A549 (cell line): ENCODE measurements at regions not wholly inside any gene's neighbourhood (a gene's known extent, or its start where the extent isn't known, plus 50 kb on each side); places are given as distances from the start of the nearest gene placed in this dataset.

Source experiments
- CEBPB ChIP-seq, 2 experiments: fragments of >200 bp in 1 of 2; sonication (Bioruptor Twin) in 1 of 2; formaldehyde crosslinking in 1 of 2; IDR thresholded peaks; 2 replicates each; pipeline ENCODE4 v1.6.1; 2012 to 2016
- POLR2A ChIP-seq: IDR thresholded peaks from 2 replicates; pipeline ENCODE4 v1.6.1; 2012; ENCODE audit warnings: mild to moderate bottlenecking, low read length
- RAD21 ChIP-seq, 2 experiments: fragments of >200 bp in 1 of 2; sonication (Bioruptor Twin) in 1 of 2; formaldehyde crosslinking in 1 of 2; IDR thresholded peaks in 1 of 2; conservative IDR thresholded peaks in 1 of 2; 2 replicates in 1 of 2; 3 replicates in 1 of 2; pipeline ENCODE4 v1.6.1; 2012 to 2018; ENCODE audit warnings: inconsistent platforms in 1 of 2
- RNF2 ChIP-seq: fragments of 200-600 bp; sonication (generic); IDR thresholded peaks from 2 replicates; pipeline ENCODE4 v1.6.1; 2016; ENCODE audit warnings: low read depth, mild to moderate bottlenecking, antibody characterized with exemption, moderate library complexity, borderline replicate concordance
- ZFP36 ChIP-seq: fragments of 450-650 bp; IDR thresholded peaks from 2 replicates; pipeline ENCODE4 v1.6.1; 2014; ENCODE audit warnings: borderline replicate concordance; ENCODE audit not compliant: partially characterized antibody
- TF ChIP-seq, protein P1 (sequence below): fragments of 450-650 bp; IDR thresholded peaks from 2 replicates; pipeline ENCODE4 v1.6.1; 2014; ENCODE audit warnings: antibody characterized with exemption
- TF ChIP-seq, protein P2 (sequence below): fragments of 150-350 bp; IDR thresholded peaks from 2 replicates; pipeline ENCODE4 v1.6.1; 2014; ENCODE audit warnings: low read depth, mild to moderate bottlenecking, low read length
- TF ChIP-seq, protein P3 (sequence below): fragments of >200 bp; sonication (Bioruptor Twin); formaldehyde crosslinking; IDR thresholded peaks from 3 replicates; pipeline ENCODE4 v1.5.1; 2016
- TF ChIP-seq, protein P4 (sequence below): IDR thresholded peaks from 2 replicates; pipeline ENCODE4 v1.6.1; 2012; ENCODE audit warnings: low read depth, borderline replicate concordance
- TF ChIP-seq, protein P5 (sequence below): fragments of >200 bp; sonication (Bioruptor Twin); formaldehyde crosslinking; IDR thresholded peaks from 3 replicates; pipeline ENCODE4 v1.6.1; 2016

DNA sequence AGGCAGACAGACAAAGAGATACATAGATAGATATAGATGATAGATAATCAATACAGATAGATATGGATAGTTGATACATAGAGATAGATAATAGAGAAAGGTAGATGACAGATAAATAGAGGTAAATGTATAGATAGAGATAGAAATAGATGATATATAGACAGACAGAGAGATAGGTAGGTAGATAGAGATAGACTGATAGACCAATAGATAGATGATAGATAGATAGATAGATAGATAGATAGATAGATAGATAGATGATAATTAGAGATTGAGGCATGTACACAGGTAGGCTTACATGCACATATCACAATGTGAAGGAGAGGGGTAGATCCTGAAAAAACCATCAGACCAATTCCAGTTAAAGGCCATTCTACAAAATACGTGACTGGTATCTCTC lies 724.7 kb downstream of the GALR1 start:
- TF ChIP-seq, protein P1, sequence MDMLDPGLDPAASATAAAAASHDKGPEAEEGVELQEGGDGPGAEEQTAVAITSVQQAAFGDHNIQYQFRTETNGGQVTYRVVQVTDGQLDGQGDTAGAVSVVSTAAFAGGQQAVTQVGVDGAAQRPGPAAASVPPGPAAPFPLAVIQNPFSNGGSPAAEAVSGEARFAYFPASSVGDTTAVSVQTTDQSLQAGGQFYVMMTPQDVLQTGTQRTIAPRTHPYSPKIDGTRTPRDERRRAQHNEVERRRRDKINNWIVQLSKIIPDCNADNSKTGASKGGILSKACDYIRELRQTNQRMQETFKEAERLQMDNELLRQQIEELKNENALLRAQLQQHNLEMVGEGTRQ, result no peak
- TF ChIP-seq, protein P2, sequence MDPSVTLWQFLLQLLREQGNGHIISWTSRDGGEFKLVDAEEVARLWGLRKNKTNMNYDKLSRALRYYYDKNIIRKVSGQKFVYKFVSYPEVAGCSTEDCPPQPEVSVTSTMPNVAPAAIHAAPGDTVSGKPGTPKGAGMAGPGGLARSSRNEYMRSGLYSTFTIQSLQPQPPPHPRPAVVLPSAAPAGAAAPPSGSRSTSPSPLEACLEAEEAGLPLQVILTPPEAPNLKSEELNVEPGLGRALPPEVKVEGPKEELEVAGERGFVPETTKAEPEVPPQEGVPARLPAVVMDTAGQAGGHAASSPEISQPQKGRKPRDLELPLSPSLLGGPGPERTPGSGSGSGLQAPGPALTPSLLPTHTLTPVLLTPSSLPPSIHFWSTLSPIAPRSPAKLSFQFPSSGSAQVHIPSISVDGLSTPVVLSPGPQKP, result no peak
- no peak for TF ChIP-seq POLR2A
- TF ChIP-seq, protein P3, sequence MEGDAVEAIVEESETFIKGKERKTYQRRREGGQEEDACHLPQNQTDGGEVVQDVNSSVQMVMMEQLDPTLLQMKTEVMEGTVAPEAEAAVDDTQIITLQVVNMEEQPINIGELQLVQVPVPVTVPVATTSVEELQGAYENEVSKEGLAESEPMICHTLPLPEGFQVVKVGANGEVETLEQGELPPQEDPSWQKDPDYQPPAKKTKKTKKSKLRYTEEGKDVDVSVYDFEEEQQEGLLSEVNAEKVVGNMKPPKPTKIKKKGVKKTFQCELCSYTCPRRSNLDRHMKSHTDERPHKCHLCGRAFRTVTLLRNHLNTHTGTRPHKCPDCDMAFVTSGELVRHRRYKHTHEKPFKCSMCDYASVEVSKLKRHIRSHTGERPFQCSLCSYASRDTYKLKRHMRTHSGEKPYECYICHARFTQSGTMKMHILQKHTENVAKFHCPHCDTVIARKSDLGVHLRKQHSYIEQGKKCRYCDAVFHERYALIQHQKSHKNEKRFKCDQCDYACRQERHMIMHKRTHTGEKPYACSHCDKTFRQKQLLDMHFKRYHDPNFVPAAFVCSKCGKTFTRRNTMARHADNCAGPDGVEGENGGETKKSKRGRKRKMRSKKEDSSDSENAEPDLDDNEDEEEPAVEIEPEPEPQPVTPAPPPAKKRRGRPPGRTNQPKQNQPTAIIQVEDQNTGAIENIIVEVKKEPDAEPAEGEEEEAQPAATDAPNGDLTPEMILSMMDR, result no peak
- TF ChIP-seq, protein P4, sequence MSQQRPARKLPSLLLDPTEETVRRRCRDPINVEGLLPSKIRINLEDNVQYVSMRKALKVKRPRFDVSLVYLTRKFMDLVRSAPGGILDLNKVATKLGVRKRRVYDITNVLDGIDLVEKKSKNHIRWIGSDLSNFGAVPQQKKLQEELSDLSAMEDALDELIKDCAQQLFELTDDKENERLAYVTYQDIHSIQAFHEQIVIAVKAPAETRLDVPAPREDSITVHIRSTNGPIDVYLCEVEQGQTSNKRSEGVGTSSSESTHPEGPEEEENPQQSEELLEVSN, result no peak
- no peak for TF ChIP-seq RAD21 (conservative IDR thresholded peaks at IDR 0.05 in 1 of 2, IDR thresholded peaks at IDR 0.05 in 1 of 2)
- no peak for TF ChIP-seq RNF2
- TF ChIP-seq, protein P5, sequence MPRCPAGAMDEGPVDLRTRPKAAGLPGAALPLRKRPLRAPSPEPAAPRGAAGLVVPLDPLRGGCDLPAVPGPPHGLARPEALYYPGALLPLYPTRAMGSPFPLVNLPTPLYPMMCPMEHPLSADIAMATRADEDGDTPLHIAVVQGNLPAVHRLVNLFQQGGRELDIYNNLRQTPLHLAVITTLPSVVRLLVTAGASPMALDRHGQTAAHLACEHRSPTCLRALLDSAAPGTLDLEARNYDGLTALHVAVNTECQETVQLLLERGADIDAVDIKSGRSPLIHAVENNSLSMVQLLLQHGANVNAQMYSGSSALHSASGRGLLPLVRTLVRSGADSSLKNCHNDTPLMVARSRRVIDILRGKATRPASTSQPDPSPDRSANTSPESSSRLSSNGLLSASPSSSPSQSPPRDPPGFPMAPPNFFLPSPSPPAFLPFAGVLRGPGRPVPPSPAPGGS, result no peak
- TF ChIP-seq ZFP36, result no peak
- no peak for TF ChIP-seq CEBPB (IDR thresholded peaks at IDR 0.05)
